WTC11 (cell line): ENCODE measurements at regions not wholly inside any gene's neighbourhood (a gene's known extent, or its start where the extent isn't known, plus 50 kb on each side); places are given as distances from the start of the nearest gene placed in this dataset.

Source experiments
- ATAC-seq: fragments of 200-7000 bp; cut with Tn5 transposase; 2 replicates; pipeline ENCODE4 v1.10.0; 2021; ENCODE audit warnings: mild to moderate bottlenecking, moderate library complexity
- CTCF ChIA-PET: fragments of 300-600 bp; sonication (Branson Sonifier 250); formaldehyde crosslinking; loops from one replicate; lab custom pipeline; 2021; ENCODE audit warnings: antibody characterized with exemption; lab: Charles Lee
- POLR2A ChIA-PET: fragments of 350-600 bp; sonication (Branson Sonifier 250); formaldehyde crosslinking; loops from one replicate; lab custom pipeline; 2021; ENCODE audit warnings: antibody characterized with exemption; lab: Charles Lee
- DNase-seq: peaks from one replicate; pipeline ENCODE4 v3.0.0; 2021; ENCODE audit warnings: low spot score
- H3K27ac Mint-ChIP-seq: 2 replicates; pipeline ENCODE4 v1.8.0; 2021; ENCODE audit warnings: mixed read lengths
- H3K27me3 Mint-ChIP-seq: 2 replicates; pipeline ENCODE4 v1.8.0; 2021; ENCODE audit warnings: low read depth, mild to moderate bottlenecking, moderate library complexity, mixed read lengths
- H3K36me3 Mint-ChIP-seq: 2 replicates; pipeline ENCODE4 v1.8.0; 2021; ENCODE audit warnings: mixed read lengths
- H3K4me1 Mint-ChIP-seq: 2 replicates; pipeline ENCODE4 v1.8.0; 2022; ENCODE audit warnings: mixed read lengths
- H3K4me3 Mint-ChIP-seq: 2 replicates; pipeline ENCODE4 v1.8.0; 2021; ENCODE audit warnings: mild to moderate bottlenecking, moderate library complexity, mixed read lengths
- H3K9me3 Mint-ChIP-seq: 2 replicates; pipeline ENCODE4 v1.8.0; 2021; ENCODE audit warnings: mixed read lengths
- AFF4 ChIP-seq: sonication (generic); formaldehyde crosslinking; IDR thresholded peaks from 2 replicates; pipeline ENCODE4 v1.8.1; 2023; ENCODE audit warnings: mild to moderate bottlenecking, missing genetic modification reagents, borderline replicate concordance
- ATF3 ChIP-seq: sonication (generic); formaldehyde crosslinking; conservative IDR thresholded peaks from 2 replicates; pipeline ENCODE4 v1.8.1; 2022; ENCODE audit warnings: mild to moderate bottlenecking, missing genetic modification reagents
- ATF6 ChIP-seq: sonication (generic); formaldehyde crosslinking; IDR thresholded peaks from 2 replicates; pipeline ENCODE4 v1.8.1; 2023; ENCODE audit warnings: mild to moderate bottlenecking, missing genetic modification reagents
- CBFB ChIP-seq: sonication (generic); formaldehyde crosslinking; IDR thresholded peaks from 2 replicates; pipeline ENCODE4 v1.8.1; 2022; ENCODE audit warnings: mild to moderate bottlenecking, low read depth, missing genetic modification reagents
- CREB1 ChIP-seq: sonication (generic); formaldehyde crosslinking; IDR thresholded peaks from 2 replicates; pipeline ENCODE4 v1.8.0; 2023; ENCODE audit warnings: mild to moderate bottlenecking, missing genetic modification reagents
- CREM ChIP-seq: sonication (generic); formaldehyde crosslinking; IDR thresholded peaks from 2 replicates; pipeline ENCODE4 v1.8.1; 2022; ENCODE audit warnings: mild to moderate bottlenecking, missing genetic modification reagents, moderate library complexity
- E2F1 ChIP-seq: sonication (generic); formaldehyde crosslinking; IDR thresholded peaks from 2 replicates; pipeline ENCODE4 v1.8.0; 2022; ENCODE audit warnings: mild to moderate bottlenecking, missing genetic modification reagents
- GTF2I ChIP-seq: fragments of 250-450 bp; sonication (Bioruptor Pico); conservative IDR thresholded peaks from 2 replicates; pipeline ENCODE4 v1.4.0; 2021; ENCODE audit warnings: mild to moderate bottlenecking
- IRF2 ChIP-seq: sonication (generic); formaldehyde crosslinking; IDR thresholded peaks from 2 replicates; pipeline ENCODE4 v1.8.0; 2022; ENCODE audit warnings: low read depth, missing genetic modification reagents, borderline replicate concordance
- JUN ChIP-seq: sonication (generic); formaldehyde crosslinking; IDR thresholded peaks from 2 replicates; pipeline ENCODE4 v1.8.0; 2023; ENCODE audit warnings: mild to moderate bottlenecking, missing genetic modification reagents
- MLX ChIP-seq: sonication (generic); formaldehyde crosslinking; IDR thresholded peaks from 2 replicates; pipeline ENCODE4 v1.8.1; 2023; ENCODE audit warnings: mild to moderate bottlenecking, missing genetic modification reagents, moderate library complexity
- MXD4 ChIP-seq: fragments of 250-450 bp; sonication (Bioruptor Pico); IDR thresholded peaks from 2 replicates; pipeline ENCODE4 v1.8.0; 2021; ENCODE audit warnings: mild to moderate bottlenecking, moderate library complexity, borderline replicate concordance
- NR1H2 ChIP-seq: sonication (generic); formaldehyde crosslinking; IDR thresholded peaks from 2 replicates; pipeline ENCODE4 v1.9.0; 2021; ENCODE audit warnings: mild to moderate bottlenecking, moderate library complexity, missing genetic modification reagents
- ZNF121 ChIP-seq: sonication (generic); formaldehyde crosslinking; IDR thresholded peaks from 2 replicates; pipeline ENCODE4 v1.8.0; 2023; ENCODE audit warnings: missing genetic modification reagents
- ZNF532 ChIP-seq: fragments of 250-450 bp; sonication (Bioruptor Pico); IDR thresholded peaks from 2 replicates; pipeline ENCODE4 v1.9.0; 2021; ENCODE audit warnings: mild to moderate bottlenecking, borderline replicate concordance
- ZNF671 ChIP-seq: fragments of 250-450 bp; sonication (Bioruptor Pico); IDR thresholded peaks from 2 replicates; pipeline ENCODE4 v1.8.0; 2021; ENCODE audit warnings: mild to moderate bottlenecking
- TF ChIP-seq, protein P1 (sequence below): sonication (generic); formaldehyde crosslinking; IDR thresholded peaks from 2 replicates; pipeline ENCODE4 v1.8.1; 2022; ENCODE audit warnings: missing genetic modification reagents, borderline replicate concordance
- TF ChIP-seq, protein P2 (sequence below): sonication (generic); formaldehyde crosslinking; IDR thresholded peaks from 2 replicates; pipeline ENCODE4 v1.8.1; 2023; ENCODE audit warnings: mild to moderate bottlenecking, missing genetic modification reagents

GRCh38 chr11:70779433-70780245 is 381.3 kb downstream of the CTTN start:
- Mint-ChIP-seq H3K4me3 (no peak overlapping the region), H3K4me1 (no peaks in the 10 kb centered on the region), H3K36me3 (no peaks in the 10 kb centered on the region), H3K27ac (no peak overlapping the region), H3K9me3 (no peaks in the 10 kb centered on the region; the same call in 1 of the 2 replicates), H3K27me3 (no peaks in the 10 kb centered on the region)
- no peak for ATAC-seq
- CTCF ChIA-PET: no interaction called here
- POLR2A ChIA-PET: no interaction called here
- no peak for DNase-seq
- no peak for TF ChIP-seq AFF4 (CRISPR knock-in tag)
- TF ChIP-seq E2F1: no peak
- TF ChIP-seq ZNF671 (CRISPR knock-in tag): no peak
- TF ChIP-seq MXD4 (CRISPR knock-in tag): no peak
- TF ChIP-seq GTF2I: no peak
- TF ChIP-seq, protein P1, sequence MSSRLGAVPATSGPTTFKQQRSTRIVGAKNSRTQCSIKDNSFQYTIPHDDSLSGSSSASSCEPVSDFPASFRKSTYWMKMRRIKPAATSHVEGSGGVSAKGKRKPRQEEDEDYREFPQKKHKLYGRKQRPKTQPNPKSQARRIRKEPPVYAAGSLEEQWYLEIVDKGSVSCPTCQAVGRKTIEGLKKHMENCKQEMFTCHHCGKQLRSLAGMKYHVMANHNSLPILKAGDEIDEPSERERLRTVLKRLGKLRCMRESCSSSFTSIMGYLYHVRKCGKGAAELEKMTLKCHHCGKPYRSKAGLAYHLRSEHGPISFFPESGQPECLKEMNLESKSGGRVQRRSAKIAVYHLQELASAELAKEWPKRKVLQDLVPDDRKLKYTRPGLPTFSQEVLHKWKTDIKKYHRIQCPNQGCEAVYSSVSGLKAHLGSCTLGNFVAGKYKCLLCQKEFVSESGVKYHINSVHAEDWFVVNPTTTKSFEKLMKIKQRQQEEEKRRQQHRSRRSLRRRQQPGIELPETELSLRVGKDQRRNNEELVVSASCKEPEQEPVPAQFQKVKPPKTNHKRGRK: no peak
- TF ChIP-seq ATF3 (CRISPR knock-in tag): no peak
- TF ChIP-seq JUN: no peak
- TF ChIP-seq, protein P2, sequence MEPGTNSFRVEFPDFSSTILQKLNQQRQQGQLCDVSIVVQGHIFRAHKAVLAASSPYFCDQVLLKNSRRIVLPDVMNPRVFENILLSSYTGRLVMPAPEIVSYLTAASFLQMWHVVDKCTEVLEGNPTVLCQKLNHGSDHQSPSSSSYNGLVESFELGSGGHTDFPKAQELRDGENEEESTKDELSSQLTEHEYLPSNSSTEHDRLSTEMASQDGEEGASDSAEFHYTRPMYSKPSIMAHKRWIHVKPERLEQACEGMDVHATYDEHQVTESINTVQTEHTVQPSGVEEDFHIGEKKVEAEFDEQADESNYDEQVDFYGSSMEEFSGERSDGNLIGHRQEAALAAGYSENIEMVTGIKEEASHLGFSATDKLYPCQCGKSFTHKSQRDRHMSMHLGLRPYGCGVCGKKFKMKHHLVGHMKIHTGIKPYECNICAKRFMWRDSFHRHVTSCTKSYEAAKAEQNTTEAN (CRISPR knock-in tag): no peak
- TF ChIP-seq ATF6 (CRISPR knock-in tag): no peak

DNA sequence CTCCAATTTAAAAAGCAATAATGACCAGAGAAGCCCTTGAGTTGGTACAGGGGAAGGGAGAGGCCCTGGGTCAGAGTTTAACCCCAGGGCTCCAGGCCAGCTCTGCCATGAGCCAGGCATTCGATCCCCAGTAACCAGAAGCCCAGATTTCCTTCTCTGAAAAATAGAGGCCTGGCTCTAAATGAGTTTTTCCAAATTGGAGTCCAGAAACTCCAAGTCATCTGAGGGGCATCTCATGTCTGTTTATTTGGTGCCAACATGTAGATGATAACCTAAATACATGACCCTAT is 381.9 kb downstream of the CTTN start:
- Mint-ChIP-seq H3K36me3 (no peaks in the 10 kb centered on the region), H3K27ac (no peak overlapping the region), H3K4me1 (no peaks in the 10 kb centered on the region), H3K4me3 (no peak overlapping the region), H3K27me3 (no peaks in the 10 kb centered on the region), H3K9me3 (no peaks in the 10 kb centered on the region; the same call in 1 of the 2 replicates)
- ATAC-seq (no peak), DNase-seq (no peak)
- CTCF ChIA-PET: no interaction called here
- POLR2A ChIA-PET: interaction anchor here (0.7 kb wide), 1 partner anchor 69 kb away, joined by 3 read pairs; no protein-coding TSS in a partner anchor
- TF ChIP-seq ZNF121 (CRISPR knock-in tag) (no peak), MLX (no peak), ZNF532 (no peak), CBFB (CRISPR knock-in tag) (no peak), NR1H2 (no peak), CREM (CRISPR knock-in tag) (no peak), IRF2 (CRISPR knock-in tag) (no peak), CREB1 (CRISPR knock-in tag) (no peak)
